ENCODE measurements at regions not wholly inside any gene's neighbourhood (a gene's known extent, or its start where the extent isn't known, plus 50 kb on each side); places are given as distances from the start of the nearest gene placed in this dataset.

GRCh38 chr3:154990543-154990942, 89.6 kb upstream of the MME start:
- no peak for TF ChIP-seq POLR2A (IDR thresholded peaks at IDR 0.05; ENCODE audit: low read depth, low read length)
- no peak for TF ChIP-seq TAF1 (IDR thresholded peaks at IDR 0.05; ENCODE audit: low read depth, low read length)
- no peak for TF ChIP-seq POLR2AphosphoS5 (IDR thresholded peaks at IDR 0.05; ENCODE audit: low read depth, low read length)
- no peak for TF ChIP-seq PAX5 (IDR thresholded peaks at IDR 0.05; ENCODE audit: insufficient read depth, low read length, severe bottlenecking)
- TF ChIP-seq POU2F2 (IDR thresholded peaks at IDR 0.05; ENCODE audit: low read depth, low read length): no peak
- no peak for TF ChIP-seq SPI1 (IDR thresholded peaks at IDR 0.05; ENCODE audit: low read depth, low read length)
